HL-60 (cell line): ENCODE measurements at regions not wholly inside any gene's neighbourhood (a gene's known extent, or its start where the extent isn't known, plus 50 kb on each side); places are given as distances from the start of the nearest gene placed in this dataset.
"Not testable (repeated sequence)": the region's sequence is repeated elsewhere in the genome, so short reads cannot be mapped to it uniquely, and the experiment has no call there.

ENCODE experiments used
- DNase-seq, 2 experiments: peaks; one replicate each; pipeline ENCODE4 v3.0.0-alpha.2; 2010 to 2020; ENCODE audit warnings: low read depth in 1 of 2, low spot score in 1 of 2
- H3K27ac ChIP-seq: fragments of 250-450 bp; sonication (Bioruptor Pico); replicated peaks from 2 replicates; pipeline ENCODE4 v1.5.1; 2020; ENCODE audit warnings: mild to moderate bottlenecking, moderate library complexity
- H3K27me3 ChIP-seq: fragments of 250-450 bp; sonication (Bioruptor Pico); 2 replicates; pipeline ENCODE4 v1.5.1; 2021; ENCODE audit warnings: mild to moderate bottlenecking, moderate library complexity; ENCODE audit not compliant: insufficient read depth, poor library complexity, severe bottlenecking
- H3K4me3 ChIP-seq: replicated peaks from 2 replicates; pipeline ENCODE4 v1.5.1; 2011; ENCODE audit warnings: mild to moderate bottlenecking, control low read depth, low read length; ENCODE audit not compliant: insufficient read depth
- CTCF ChIP-seq: IDR thresholded peaks from one replicate; pipeline ENCODE4 v1.5.1; 2011; ENCODE audit warnings: low read length, control low read depth, inconsistent platforms; ENCODE audit not compliant: insufficient read depth
- GABPA ChIP-seq: IDR thresholded peaks from 2 replicates; pipeline ENCODE4 v1.6.1; 2012; ENCODE audit warnings: low read depth
- POLR2AphosphoS5 ChIP-seq: IDR thresholded peaks from 2 replicates; pipeline ENCODE4 v1.6.1; 2012; ENCODE audit warnings: low read depth
- REST ChIP-seq: IDR thresholded peaks from 2 replicates; pipeline ENCODE4 v1.6.1; 2012; ENCODE audit warnings: low read depth; ENCODE audit not compliant: insufficient replicate concordance
- SPI1 ChIP-seq: IDR thresholded peaks from 2 replicates; pipeline ENCODE4 v1.6.1; 2012; ENCODE audit warnings: low read depth, mild to moderate bottlenecking, borderline replicate concordance

GRCh38 chr10:21041763-21042458 is 144.8 kb upstream of the NEBL start:
- Histone ChIP-seq H3K27ac (no peak overlapping the region), H3K27me3 (no peaks in the 10 kb centered on the region), H3K4me3 (no peak overlapping the region)
- no peak for TF ChIP-seq REST
- no peak for TF ChIP-seq SPI1
- TF ChIP-seq GABPA: no peak
- TF ChIP-seq CTCF: no peak
- TF ChIP-seq POLR2AphosphoS5: no peak
- DNase-seq: no peak

GRCh38 chr10:21039721-21040120 is 142.6 kb upstream of the NEBL start:
- H3K27ac ChIP-seq: no peak overlapping the region
- no peaks in the 10 kb centered on the region for H3K27me3 ChIP-seq
- H3K4me3 ChIP-seq: no peak overlapping the region
- DNase-seq: no peak
- TF ChIP-seq GABPA (no peak), REST (no peak), POLR2AphosphoS5 (no peak), CTCF (no peak), SPI1 (no peak)

- Histone ChIP-seq H3K4me3 (no peak overlapping the region), H3K27me3 (no peaks in the 10 kb centered on the region), H3K27ac (no peak overlapping the region)
- DNase-seq: no peak
- TF ChIP-seq GABPA (no peak), POLR2AphosphoS5 (no peak), CTCF (no peak), REST (no peak), SPI1 (no peak)
These were observed 139.6 kb upstream of the NEBL start for GRCh38 chr10:21036757-21037156.

GRCh38 chr10:21034770-21035169 is 137.7 kb upstream of the NEBL start:
- not testable (repeated sequence) for H3K4me3 ChIP-seq, H3K27me3 ChIP-seq, DNase-seq, H3K27ac ChIP-seq
